Osteoblast (primary cell): ENCODE measurements at regions not wholly inside any gene's neighbourhood (a gene's known extent, or its start where the extent isn't known, plus 50 kb on each side); places are given as distances from the start of the nearest gene placed in this dataset.

Source experiments
- DNase-seq: peaks from one replicate; pipeline ENCODE4 v3.0.0; 2011; ENCODE audit warnings: low spot score, mixed read lengths; ENCODE audit not compliant: insufficient read length; ENCODE audit errors: missing footprints
- H2AFZ ChIP-seq: 2 replicates; pipeline ENCODE4 v1.6.0; 2011; ENCODE audit warnings: mild to moderate bottlenecking, low read length
- H3K27ac ChIP-seq: 2 replicates; pipeline ENCODE4 v1.5.1; 2011; ENCODE audit warnings: mild to moderate bottlenecking, low read depth, low read length, moderate library complexity
- H3K27me3 ChIP-seq: 2 replicates; pipeline ENCODE4 v1.6.0; 2012; ENCODE audit warnings: mild to moderate bottlenecking, control low read depth, inconsistent platforms, low read length, moderate library complexity; ENCODE audit not compliant: insufficient read depth
- H3K36me3 ChIP-seq: 2 replicates; pipeline ENCODE4 v1.5.1; 2011; ENCODE audit warnings: mild to moderate bottlenecking, low read length, control low read depth, moderate library complexity; ENCODE audit not compliant: insufficient read depth
- H3K4me1 ChIP-seq: 2 replicates; pipeline ENCODE4 v1.5.1; 2011; ENCODE audit warnings: mild to moderate bottlenecking, low read length, control low read depth, moderate library complexity; ENCODE audit not compliant: insufficient read depth
- H3K4me2 ChIP-seq: 2 replicates; pipeline ENCODE4 v1.6.0; 2011; ENCODE audit warnings: mild to moderate bottlenecking, low read length; ENCODE audit not compliant: insufficient read depth
- H3K4me3 ChIP-seq: fragments of 200-600 bp; sonication (generic); 3 replicates; pipeline ENCODE4 v1.5.1; 2012; ENCODE audit warnings: mild to moderate bottlenecking, low read length, inconsistent platforms; ENCODE audit not compliant: insufficient read depth
- H3K79me2 ChIP-seq: 2 replicates; pipeline ENCODE4 v1.6.0; 2012; ENCODE audit warnings: mild to moderate bottlenecking, low read length, control low read depth, inconsistent platforms; ENCODE audit not compliant: insufficient read depth
- H3K9me3 ChIP-seq: 2 replicates; pipeline ENCODE4 v1.5.1; 2011; ENCODE audit warnings: low read depth, low read length, control low read depth
- H4K20me1 ChIP-seq: 2 replicates; pipeline ENCODE4 v1.6.0; 2012; ENCODE audit warnings: mild to moderate bottlenecking, low read length, control low read depth; ENCODE audit not compliant: insufficient read depth
- TF ChIP-seq, protein P1 (sequence below): IDR thresholded peaks from 2 replicates; pipeline ENCODE4 v1.5.1; 2011; ENCODE audit warnings: mild to moderate bottlenecking, low read depth, low read length, moderate library complexity; ENCODE audit errors: extremely low read depth

DNA sequence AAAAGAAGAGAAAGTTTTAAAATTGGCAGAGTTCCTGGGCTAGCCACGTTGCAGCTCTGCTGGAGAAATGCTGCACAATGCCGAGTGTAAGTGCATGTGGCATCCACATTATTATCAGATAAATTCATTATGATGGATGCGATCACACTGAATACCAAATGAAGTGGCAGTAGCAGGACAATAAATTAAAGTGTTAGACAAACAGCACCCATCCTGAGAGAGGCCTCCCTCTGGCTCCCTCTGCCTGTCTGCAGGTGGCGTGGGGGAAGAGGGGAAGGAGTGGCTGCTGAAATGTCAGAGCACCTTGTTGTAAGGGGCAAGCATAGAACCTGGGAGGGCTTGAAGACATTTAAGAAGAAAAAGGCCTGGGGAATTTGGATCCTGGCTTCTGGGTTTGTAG is 324.1 kb downstream of the HAPSTR1 start:
- H3K4me3 ChIP-seq = no peak overlapping the region
- no peaks in the 10 kb centered on the region for H3K27me3 ChIP-seq
- TF ChIP-seq, protein P1, sequence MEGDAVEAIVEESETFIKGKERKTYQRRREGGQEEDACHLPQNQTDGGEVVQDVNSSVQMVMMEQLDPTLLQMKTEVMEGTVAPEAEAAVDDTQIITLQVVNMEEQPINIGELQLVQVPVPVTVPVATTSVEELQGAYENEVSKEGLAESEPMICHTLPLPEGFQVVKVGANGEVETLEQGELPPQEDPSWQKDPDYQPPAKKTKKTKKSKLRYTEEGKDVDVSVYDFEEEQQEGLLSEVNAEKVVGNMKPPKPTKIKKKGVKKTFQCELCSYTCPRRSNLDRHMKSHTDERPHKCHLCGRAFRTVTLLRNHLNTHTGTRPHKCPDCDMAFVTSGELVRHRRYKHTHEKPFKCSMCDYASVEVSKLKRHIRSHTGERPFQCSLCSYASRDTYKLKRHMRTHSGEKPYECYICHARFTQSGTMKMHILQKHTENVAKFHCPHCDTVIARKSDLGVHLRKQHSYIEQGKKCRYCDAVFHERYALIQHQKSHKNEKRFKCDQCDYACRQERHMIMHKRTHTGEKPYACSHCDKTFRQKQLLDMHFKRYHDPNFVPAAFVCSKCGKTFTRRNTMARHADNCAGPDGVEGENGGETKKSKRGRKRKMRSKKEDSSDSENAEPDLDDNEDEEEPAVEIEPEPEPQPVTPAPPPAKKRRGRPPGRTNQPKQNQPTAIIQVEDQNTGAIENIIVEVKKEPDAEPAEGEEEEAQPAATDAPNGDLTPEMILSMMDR = no peak
- H3K79me2 ChIP-seq = no peaks in the 10 kb centered on the region
- no peak overlapping the region for H3K27ac ChIP-seq
- no peaks in the 10 kb centered on the region for H3K4me1 ChIP-seq
- H3K36me3 ChIP-seq = no peaks in the 10 kb centered on the region
- DNase-seq = no peak
- H2AFZ ChIP-seq = no peak overlapping the region
- no peak overlapping the region for H3K4me2 ChIP-seq
- H4K20me1 ChIP-seq = no peaks in the 10 kb centered on the region
- H3K9me3 ChIP-seq = no peaks in the 10 kb centered on the region

DNA sequence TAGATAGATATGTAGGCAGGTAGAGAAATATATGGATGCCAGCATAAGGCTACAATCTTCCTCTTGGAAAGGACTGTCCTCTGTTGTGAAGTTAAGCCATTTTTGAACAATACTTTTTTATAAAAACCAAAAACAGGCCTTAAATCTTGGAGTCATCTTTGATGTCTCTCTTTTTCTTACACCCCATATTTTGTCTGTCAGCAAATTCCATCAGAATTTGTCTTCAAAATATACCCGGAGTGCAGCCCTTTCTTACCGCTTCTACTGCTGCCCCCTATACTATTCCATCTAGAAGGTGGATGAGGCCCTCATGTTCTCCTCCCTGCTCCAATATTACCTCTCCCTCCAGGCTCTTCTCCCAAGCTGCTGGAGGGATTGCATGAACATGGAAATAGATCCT is 326.5 kb downstream of the HAPSTR1 start:
- H3K9me3 ChIP-seq = no peaks in the 10 kb centered on the region
- no peak overlapping the region for H3K4me2 ChIP-seq
- H3K4me1 ChIP-seq = no peaks in the 10 kb centered on the region
- no peak overlapping the region for H3K4me3 ChIP-seq
- no peak overlapping the region for H3K27ac ChIP-seq
- no peak for DNase-seq
- no peaks in the 10 kb centered on the region for H3K36me3 ChIP-seq
- no peaks in the 10 kb centered on the region for H3K79me2 ChIP-seq
- TF ChIP-seq, protein P1 = no peak
- H3K27me3 ChIP-seq = no peaks in the 10 kb centered on the region
- H4K20me1 ChIP-seq = no peaks in the 10 kb centered on the region
- no peak overlapping the region for H2AFZ ChIP-seq

DNA sequence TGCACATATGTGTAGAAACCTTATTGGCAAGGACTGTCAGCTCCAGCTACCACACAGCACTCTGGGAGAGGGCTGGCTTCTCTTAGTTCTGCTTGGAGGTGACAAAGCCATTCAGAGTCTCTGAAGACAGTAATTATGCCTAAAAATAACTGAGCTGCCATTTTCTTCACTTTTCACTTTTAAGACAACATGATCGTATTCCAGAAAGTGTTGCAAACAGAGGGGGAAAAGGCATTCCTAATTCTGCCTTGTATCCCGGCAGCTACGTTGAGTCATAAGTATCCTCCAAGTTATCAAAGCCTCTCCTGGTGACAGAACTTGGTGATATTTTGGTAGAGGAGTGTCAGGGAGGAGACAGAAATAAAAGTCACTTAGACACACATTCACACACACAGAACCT is 327.7 kb downstream of the HAPSTR1 start:
- DNase-seq = no peak

DNA sequence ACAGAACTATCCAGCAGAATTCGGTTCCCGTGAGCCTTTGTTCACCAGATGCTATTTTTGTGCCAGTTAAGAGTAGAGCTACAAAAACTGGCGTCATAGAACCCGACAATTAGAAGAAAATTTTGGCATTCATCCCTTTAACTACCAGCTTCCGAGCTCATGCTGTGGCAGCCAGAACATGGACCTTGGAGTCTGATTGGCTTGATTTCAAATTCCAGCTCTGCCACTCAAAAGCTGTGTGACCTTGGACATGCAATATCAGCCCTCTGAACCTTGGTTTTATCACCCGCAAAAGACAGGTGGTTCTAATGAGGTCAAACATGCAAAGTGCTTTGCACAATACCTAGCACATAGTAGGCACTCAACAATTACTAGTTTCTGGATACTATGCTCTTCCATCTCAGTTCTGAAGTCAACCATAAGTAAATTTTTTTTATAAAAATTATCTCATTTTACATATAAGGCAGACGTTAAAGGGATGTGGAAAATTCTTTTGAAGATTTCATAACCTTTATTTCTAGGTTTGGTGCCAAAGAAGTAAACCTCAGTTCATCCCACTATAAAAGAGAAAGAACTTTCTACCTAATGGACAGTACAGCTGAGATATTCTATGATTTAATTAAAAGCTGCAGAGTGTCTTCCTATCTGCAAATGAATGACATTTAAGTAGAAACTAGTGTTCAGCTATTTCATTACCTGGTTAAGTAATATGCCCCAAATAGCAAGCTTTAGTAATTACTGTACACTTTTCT is 331.5 kb downstream of the HAPSTR1 start:
- no peak for DNase-seq
- no peak overlapping the region for H3K4me2 ChIP-seq
- no peaks in the 10 kb centered on the region for H3K79me2 ChIP-seq
- TF ChIP-seq, protein P1 = no peak
- no peaks in the 10 kb centered on the region for H3K4me1 ChIP-seq
- no peak overlapping the region for H3K4me3 ChIP-seq
- H4K20me1 ChIP-seq = no peaks in the 10 kb centered on the region
- no peaks in the 10 kb centered on the region for H3K36me3 ChIP-seq
- no peaks in the 10 kb centered on the region for H3K9me3 ChIP-seq
- H2AFZ ChIP-seq = no peak overlapping the region
- H3K27me3 ChIP-seq = no peaks in the 10 kb centered on the region
- no peak overlapping the region for H3K27ac ChIP-seq

More for the DNA sequence above, 327.7 kb downstream of the HAPSTR1 start:
- H3K36me3 ChIP-seq = no peaks in the 10 kb centered on the region
- H3K4me1 ChIP-seq = no peaks in the 10 kb centered on the region
- no peaks in the 10 kb centered on the region for H3K27me3 ChIP-seq
- H2AFZ ChIP-seq = no peak overlapping the region
- no peak overlapping the region for H3K4me2 ChIP-seq
- H3K4me3 ChIP-seq = no peak overlapping the region
- H4K20me1 ChIP-seq = no peaks in the 10 kb centered on the region
- no peaks in the 10 kb centered on the region for H3K9me3 ChIP-seq
- TF ChIP-seq, protein P1 = no peak
- H3K27ac ChIP-seq = no peak overlapping the region
- H3K79me2 ChIP-seq = no peaks in the 10 kb centered on the region
